ENCODE measurements at regions not wholly inside any gene's neighbourhood (a gene's known extent, or its start where the extent isn't known, plus 50 kb on each side); places are given as distances from the start of the nearest gene placed in this dataset.
"Not testable (repeated sequence)": the region's sequence is repeated elsewhere in the genome, so short reads cannot be mapped to it uniquely, and the experiment has no call there.

DNA sequence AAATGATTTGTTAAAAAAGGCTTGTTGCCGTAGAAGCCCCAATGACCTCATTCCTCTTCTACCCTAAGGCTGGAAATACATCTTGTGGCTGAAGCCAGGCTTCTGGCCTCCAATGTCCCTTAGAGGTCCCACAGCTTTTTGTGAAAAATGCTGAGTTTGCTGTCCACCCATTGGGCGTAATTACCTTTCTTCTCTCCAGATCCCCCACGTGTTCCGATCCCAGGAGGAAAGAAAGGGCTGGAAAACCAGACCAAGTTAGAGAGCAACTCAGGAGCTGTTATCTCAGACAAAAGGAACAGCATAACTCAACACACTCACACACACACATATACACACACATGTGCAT is 154.2 kb downstream of the MIAT start:
- no peak for DNase-seq

DNA sequence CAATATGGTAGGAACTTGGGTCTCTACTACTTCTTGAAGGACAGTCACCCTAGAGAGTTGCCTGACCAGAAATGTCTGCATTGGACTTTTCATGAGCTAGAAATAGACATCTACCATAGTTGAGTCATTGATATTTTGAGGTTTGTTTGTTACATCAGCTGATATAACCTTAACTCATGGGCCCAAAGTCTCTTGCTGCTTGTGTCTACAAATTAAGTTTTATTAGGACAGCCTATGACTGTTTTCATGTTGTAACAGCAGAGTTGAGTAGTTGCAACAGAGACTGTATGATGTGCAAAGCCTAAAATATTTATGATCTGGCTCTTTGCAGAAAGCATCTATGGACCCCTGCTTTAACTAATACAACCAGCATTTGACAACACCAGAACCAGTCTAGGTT is 155.3 kb downstream of the MIAT start:
- DNase-seq: no peak

DNA sequence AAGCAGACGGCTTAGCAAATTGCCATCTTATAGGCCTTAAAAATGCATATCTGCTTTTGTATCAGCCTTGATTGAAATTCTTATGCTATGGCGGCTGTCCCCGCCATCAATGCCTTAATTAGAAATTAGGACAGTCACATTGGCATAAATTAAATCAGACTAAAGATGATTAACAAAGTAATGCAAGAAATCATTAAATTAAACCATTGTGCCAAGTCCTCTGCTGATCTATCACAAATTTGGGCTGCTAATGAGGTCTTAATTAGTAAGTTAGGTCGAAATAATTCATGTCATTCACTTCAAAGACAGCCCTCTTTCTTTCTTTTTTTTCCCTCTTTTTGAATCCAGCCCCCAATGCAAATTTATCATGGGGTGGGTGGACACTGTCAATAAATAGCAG is 159.3 kb downstream of the MIAT start:
- no peak for DNase-seq

DNA sequence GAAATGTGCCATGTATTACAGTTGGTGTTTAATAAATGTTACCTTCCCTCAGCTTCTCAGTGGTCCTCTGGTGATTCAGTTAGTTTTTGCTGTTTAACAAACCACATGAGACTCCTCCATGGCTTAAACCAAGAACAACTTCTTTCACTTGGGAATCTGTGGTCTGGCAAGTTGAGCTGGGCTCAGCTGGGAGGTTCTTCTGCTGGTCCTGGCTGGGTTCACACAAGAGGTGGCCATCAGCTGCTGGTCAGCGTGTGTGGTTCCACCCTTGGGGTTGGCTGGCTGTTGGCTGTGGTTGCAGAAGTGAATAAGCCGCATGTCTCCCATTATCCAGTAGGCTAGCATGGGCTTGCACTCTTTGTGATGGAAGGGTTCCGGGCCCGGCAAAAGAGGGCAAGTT is 160.5 kb downstream of the MIAT start:
- no peak for DNase-seq

DNA sequence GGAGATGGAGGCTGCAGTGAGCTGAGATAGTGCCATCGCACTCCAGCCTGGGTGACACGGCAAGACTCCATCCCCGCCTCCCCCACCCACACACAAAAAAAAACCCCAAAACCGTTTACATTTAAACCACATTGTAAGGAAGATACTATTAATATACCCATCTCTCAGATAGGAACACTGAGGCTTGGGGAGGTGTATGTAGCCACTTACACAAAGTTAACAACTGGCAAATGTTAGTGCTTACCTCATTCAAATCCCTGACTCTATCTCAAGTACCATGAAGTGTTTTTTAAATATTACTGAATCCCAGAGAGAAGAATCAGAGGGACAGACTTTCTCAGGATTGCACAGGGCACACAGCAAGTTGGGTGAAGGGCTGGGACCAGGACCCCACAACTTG is 164.5 kb downstream of the MIAT start:
- DNase-seq: no peak

DNA sequence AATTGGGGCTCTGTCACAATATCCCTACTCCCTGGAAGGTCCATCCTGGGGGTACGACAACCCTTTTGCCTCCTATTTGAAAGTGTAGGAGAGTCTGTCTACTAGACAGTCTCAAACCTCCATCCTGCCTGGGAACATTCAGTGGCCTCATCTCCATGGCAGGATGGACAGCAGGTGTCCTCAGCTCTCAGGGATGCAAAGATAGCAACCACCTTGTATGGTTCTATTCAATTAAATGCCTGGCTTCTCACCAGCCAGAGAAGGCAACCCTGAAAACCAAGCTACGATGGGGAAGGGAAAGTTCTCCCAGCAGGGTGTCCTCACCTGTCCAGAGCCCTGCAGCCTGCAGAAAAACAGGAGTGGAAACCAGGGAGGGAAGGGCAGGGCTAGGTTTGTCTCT is 164.9 kb downstream of the MIAT start:
- DNase-seq: no peak

DNA sequence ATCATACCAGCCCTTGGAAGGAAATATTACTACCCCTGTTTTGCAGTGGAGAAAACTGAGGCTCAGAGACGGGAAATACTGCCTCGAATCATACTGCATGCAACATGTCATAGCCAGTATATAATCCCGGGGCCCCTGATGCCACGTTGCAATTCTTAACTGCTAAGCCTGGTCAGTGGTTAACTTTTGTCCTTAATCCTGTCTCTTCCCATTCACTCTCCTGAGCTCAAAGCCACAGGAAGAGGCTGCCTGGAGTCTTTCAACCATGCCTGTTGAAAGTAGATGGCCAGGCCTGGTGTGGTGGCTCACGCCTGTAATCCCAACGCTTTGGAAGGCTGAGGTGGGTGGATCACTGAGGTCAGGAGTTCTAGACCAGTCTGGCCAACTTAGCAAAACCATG is 166.6 kb downstream of the MIAT start:
- DNase-seq: no peak

DNA sequence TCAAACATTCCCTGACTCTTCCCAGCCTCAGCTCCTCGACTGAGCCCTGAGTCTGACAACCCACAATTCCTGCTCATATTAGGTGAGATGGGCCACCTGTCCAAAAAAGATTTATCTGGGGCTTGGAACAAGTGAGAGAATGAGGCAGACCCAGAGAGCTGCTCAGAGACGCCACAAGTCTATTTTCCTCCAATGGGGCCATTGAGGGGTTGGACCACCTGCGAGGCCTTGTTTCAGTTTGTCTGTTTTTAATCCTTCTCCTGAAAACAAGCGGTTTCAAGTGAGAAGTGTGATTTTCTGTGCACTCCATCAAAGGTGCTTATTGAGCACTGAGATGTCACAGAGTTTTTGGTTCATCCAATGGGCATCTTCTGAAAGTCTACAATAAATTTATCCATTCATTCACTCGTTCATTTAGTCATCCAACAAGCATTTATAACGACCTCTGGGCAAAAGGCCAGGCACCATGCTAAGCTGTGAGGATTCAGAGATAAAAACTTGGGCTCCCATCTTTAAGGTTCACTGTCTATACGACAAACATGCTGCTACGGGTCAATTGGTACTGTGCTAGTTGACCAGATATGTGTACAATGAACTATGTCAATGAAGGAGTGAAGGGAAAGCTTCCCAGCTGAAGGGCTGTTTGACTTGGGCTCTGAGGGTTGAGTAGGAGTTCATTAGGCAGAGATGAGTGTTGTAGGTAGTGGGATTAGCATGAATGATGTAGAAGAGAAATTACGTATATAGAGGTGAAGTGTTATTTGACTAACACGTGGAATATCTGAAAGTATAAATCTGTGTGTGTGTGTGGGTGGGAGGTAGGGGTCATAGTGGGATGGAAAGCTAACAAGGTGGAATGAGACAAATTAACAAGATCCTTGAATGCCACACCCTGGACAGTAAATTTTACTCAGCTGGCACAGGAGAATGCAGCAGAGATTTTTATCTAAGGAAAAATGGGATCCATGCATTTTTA is 168.9 kb downstream of the MIAT start:
- DNase-seq: no peak

DNA sequence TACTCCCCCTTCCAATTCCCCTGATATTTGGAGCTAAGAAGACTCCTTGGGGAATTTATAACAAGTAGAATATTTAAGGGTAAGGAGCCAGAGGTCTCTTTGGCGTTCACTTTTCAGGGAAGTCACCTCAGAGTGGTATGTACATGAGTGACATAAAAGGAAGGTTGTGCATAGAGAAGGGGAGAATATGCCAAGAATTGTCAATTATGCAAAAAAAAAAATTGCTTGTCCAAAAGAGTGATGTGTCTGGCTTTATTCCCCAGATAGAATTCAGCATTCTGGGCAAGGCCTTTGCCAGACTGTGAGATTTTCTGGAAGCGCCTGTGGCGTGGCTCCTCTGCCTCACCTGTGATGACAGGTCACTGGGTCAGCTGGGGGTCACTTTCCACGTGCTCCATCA is 170.2 kb downstream of the MIAT start:
- no peak for DNase-seq

DNA sequence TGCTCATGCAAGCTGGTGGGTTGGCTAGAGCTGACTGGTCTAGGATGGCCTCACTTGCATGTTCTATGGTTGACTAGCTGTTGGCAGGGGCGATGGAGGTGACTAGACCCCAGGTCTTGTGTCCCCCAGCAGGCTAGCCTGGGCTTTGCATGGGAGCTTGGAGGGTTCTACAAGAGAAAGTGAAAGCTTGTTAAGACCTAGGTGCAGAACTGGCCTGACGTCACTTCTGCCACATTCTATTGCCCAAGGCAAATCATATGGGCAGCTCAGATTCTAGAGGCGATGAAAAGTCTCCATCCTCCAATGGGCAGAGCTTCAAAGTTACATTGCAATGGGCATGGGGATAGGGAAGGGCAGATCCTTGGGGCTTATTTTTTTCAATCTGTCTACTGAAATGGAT is 170.9 kb downstream of the MIAT start:
- DNase-seq: no peak

DNA sequence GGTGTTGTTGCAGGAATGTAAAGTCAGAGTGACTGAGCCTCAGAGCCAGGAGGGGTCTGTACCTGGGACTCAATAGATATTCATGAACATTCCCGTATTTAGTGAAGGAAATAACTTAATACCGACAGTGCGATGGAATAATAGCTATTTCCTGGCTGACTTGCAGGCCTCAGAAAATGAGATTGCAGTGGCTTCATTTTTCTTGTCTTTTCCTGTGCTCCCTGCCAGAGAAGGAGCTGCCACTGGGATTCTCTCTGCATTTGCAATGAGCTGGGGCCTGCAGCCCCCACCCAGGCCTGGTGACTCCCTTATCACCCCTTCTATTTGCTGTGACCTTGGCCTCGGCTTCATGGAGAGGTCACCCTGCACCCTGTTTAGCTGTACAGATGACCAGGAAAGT is 173.4 kb downstream of the MIAT start:
- no peak for DNase-seq

DNA sequence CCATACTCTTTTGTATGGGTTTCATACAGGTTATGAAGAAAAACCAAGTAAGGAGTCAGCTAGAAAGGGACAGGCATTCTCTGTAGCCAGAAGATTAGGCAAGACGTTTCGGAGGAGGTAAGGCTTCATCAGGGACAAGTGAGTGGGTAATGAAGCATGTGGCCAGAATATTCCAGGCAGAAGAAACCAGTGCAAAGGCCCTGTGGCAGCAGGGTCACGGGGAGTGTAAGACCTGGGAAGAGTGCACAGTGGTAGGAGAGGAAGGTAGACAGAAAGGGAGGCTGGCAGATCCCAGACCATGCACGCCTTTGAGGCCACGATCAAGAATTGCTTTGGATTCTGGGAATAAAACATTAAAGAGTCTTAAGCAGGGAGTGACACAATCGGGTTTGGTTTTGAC is 177.6 kb downstream of the MIAT start:
- DNase-seq: no peak

DNA sequence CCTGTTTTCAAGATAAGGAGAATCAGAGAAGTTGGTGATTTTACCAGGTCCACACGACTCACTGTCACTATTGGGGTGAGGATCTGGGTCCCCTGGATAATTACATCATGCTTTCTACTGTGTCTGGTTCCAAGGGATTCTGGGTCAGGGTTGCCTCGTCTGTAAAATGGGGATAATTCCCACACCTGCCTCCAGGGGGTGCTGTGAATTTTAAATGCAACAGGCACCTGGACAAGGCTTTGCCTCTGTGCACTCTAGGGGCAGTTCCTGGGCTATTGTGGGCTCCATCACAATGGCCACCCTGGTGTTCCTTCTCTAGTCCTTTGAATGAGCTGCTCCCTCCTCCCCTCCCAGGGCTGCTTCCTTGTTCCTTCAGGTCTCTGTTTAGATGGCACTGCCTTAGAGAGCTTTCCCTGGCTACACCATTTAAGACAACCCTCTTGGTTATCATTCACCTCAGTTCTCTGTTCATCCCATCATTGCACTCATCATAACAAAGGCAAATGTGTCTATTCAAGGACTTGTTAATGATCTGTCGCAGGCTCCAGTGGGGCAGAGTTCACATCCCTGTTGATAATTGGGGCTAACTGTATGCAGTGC is 178.6 kb downstream of the MIAT start:
- no peak for DNase-seq

DNA sequence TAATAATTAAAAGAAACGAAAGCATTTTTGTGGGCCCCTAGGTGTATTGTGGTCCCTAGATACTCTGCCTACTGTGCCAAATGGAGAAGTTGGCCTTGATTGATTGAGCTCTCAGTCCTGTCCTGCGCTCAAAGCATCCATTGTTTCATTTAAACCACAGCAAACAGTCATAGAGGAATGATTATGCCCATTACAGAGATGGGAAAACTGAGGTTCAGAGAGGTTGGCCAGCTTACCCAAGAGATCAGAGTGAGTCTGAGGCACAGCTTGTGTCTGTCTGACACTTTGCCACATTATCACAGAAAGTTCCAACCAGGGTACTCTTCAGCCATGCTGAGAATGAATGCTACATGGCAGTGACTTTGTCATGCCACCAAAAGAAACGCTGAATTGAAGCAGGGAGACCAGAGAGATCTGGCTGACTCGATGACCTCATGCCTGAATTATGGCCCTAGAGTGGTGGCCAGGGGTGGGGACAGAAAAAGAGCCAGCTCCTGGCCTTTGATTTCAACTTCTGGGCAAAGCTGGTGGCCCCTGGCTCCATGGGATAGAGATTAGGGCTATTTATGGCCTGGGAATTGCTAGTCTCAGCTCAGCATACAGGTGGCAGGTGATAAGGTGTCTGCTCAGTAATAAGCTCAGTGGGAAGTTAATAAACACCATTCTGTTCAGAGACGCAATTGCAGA is 180.5 kb downstream of the MIAT start:
- no peak for DNase-seq

DNA sequence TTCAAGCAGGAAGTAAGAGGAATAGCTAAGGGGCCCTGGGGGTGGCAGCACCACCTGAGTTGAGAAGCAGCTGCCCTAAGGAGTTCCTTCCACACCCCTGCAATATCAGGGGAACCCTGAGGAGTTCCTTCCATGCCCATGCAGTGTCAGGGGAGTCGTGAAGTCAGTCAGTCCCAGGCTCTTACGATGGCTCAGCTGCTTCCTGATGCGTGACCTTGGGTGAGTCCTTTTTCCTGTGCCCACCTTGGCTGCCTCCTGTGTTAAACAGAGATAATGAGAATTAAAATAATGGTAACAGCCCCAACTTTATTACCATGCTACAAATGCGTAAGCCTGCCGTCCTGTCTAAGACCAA is 181.1 kb downstream of the MIAT start:
- DNase-seq: no peak

DNA sequence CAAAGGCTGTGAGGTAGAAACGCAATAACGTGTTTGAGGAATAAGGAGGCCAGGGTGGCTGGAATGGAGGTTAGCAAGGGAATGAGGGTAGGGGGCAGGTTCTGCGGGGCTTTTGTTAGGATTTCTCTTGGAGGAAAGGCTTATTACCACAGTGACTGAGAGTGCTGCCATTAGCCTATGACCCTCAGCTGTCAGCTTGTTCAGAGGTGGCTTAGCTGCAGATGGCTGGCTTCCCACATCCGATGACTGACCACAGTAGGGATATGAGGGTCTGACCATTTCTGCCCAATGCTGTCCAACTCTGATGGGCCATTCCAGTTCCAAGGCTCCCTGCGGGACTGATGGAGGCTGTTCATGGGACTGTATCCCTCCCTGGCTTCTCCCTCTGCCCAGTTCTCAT is 181.8 kb downstream of the MIAT start:
- DNase-seq: no peak

DNA sequence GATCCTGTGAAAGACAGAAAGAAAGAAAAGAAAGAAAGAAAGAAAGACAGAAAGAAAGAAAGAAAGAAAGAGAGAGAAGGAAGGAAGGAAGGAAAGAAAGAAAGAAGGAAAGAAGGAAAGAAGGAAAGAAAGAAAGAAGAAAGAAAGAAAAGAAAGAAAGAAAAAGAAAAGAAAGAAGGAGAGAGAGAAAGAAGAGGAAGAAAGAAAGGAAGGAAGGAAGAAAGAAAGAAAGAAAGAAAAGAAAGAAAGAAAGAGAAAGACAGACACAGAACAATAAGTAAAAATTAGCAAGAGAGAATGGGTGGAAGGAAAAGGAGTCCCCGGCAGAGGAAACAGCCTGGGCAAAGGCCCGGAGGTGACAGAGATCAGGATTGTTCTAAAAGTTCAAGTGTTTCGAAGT is 183.4 kb downstream of the MIAT start:
- DNase-seq: not testable (repeated sequence)

DNA sequence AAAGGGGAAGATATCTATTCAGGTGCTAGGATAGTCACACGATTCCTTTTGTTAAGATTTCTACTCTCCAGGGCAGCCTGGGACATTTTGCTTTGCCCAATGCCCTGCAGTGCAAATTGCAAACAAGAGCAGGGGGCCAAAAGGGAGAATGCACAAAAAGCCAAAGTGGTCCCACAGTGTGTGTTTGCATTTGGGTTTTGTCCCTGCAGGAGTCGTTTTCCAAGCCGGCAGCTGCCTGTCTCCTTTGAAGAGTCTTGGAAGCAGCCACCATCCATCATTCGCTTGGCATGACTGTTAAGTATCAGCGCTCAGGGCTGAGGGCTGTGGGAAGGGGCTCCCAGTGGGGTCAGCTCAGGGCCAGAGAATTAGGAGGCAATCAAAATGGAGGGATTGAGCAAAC is 184.7 kb downstream of the MIAT start:
- DNase-seq: no peak

DNA sequence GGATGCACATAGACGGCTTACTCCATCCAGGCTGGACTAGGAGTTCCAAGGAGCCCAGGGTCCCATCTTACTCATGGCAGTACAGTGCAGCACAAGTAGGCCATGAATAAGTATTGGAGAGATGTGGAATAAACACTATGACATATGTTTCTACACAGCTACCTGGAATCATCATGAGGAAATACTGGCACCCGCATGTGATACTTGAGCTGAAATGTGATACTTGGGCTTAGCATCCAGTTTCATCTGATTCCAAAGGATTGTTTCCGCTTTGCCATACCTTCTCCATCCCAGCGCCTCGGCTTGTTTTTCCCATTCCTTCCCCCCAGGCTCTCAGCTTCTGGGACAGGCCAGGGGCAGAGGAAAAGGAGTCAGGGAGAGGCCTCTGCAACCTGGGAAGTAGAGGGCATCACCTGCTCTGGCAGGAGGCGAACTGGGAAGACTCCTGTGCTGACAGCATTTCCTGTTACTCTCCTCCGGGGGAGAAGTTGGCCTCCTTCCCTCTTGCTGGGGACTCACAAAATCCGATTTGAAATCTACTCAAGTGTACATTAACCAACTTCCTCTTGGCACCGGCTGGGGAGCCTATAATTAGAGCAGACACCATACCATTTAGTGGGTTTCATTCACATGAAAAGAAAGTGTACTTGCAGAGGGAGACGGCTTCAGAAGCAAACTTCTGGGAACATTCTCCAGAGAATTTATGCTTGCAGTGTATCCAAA is 187.8 kb downstream of the MIAT start:
- DNase-seq: no peak

DNA sequence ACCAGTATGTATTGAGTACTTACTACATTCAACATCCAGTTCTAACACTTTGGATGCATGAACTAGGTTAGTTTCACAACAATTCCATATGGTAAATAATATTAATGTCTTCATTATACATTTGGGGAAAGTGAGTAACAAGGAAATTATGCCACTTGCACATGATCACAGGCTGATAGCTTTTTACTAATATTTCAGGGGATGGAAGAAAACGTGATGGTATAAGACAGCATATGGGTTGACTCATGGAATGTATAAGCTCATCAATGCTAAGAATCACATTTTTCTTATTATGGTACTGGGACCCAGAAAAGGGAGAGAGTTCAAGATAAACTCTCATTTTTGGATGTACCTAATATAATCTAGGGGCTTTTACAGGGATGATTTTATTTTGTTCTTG is 188.7 kb downstream of the MIAT start:
- no peak for DNase-seq

DNA sequence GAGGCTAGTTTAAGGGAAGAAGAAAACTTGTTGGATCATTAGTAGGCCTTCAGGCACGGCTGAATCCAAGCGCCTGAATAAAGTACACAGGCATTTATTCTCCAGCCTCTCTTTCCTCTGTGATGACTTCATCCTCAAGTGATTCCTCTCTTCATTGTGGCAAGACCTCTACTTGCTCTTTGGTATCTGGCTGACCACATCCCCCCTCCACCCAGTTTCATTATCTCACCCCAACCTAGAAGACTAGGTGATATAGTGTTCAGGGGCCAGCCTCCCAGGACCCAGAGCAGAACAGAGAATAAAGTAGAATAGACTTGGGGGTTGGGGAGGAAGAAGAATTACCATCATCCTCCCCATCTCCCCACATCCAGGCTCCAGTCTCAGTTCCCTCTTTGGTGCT is 189.3 kb downstream of the MIAT start:
- DNase-seq: no peak

DNA sequence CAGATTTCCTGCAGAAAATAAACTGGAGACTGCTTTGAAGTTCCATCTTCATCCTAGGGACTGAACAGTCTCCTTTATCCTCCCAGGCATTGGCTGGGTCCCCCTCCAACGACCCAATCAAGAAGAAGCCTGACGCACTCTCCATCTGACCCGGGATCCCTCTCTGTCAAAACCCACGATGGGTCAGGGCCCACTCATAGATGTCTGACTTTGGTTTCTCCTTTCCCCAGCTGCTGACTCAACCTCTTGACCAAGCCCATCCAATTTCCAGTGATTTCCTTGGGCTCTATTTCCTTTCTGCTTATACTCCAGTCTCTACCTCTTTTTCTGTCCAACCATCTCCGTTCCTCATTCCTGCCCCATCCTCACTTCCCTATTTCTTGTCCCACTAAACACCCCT is 189.7 kb downstream of the MIAT start:
- no peak for DNase-seq

DNA sequence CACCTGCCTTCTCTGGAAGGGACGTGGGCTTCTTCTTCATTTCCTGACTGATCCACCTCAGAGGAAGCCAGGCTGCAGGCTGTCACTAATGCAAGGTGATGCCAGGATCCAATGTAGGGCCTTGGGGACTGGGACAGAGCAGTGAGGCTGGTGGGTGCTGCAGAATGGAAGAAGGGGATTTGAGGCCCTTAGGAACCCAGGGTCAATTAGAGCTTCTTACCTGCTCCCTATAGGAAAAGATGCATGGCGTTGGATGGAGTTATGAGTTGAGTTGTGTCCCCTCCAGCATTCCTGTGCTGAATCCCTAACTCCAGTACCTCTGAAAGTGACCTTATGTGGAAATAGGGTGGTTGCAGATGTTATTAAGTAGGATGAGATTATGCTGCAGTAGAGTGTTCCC is 190.4 kb downstream of the MIAT start:
- DNase-seq: no peak
